Right renal cortex interstitium (tissue), 3 donors: ENCODE measurements at regions not wholly inside any gene's neighbourhood (a gene's known extent, or its start where the extent isn't known, plus 50 kb on each side); places are given as distances from the start of the nearest gene placed in this dataset.
"Not testable (repeated sequence)": the region's sequence is repeated elsewhere in the genome, so short reads cannot be mapped to it uniquely, and the experiment has no call there.

ENCODE experiments used
- DNase-seq, 3 donors: peaks; one replicate each; pipeline ENCODE4 v3.0.0-alpha.2; 2013; ENCODE audit warnings: low read depth in 3 of 3, low spot score in 2 of 3

GRCh38 chr6:91082311-91082832 is 495.5 kb upstream of the MAP3K7 start:
- no peak for DNase-seq

- peak; percentile 68 to 76 (median 74) for DNase-seq
Measured at GRCh38 chr6:91081452-91082067, 494.7 kb upstream of the MAP3K7 start.

- no peak for DNase-seq
Measured at GRCh38 chr6:91080871-91081270, 494.0 kb upstream of the MAP3K7 start.

GRCh38 chr6:91079969-91080368 is 493.1 kb upstream of the MAP3K7 start:
- no peak for DNase-seq

- DNase-seq: no peak
Measured at GRCh38 chr6:91075244-91075976, 488.5 kb upstream of the MAP3K7 start.

- no peak for DNase-seq
Measured at GRCh38 chr6:91063362-91063761, 476.5 kb upstream of the MAP3K7 start.

GRCh38 chr6:91057689-91058088 is 470.8 kb upstream of the MAP3K7 start:
- no peak for DNase-seq

GRCh38 chr6:91055959-91056358 is 469.1 kb upstream of the MAP3K7 start:
- no peak for DNase-seq

- not testable (repeated sequence) for DNase-seq
Measured at GRCh38 chr6:91052473-91053450, 465.9 kb upstream of the MAP3K7 start.

GRCh38 chr6:91045161-91045560 is 458.3 kb upstream of the MAP3K7 start:
- DNase-seq: no peak

GRCh38 chr6:91043751-91044150 is 456.9 kb upstream of the MAP3K7 start:
- DNase-seq: no peak

- peak in 1 of 3 donors; percentile 41 for DNase-seq
Measured at GRCh38 chr6:91042656-91043055, 455.8 kb upstream of the MAP3K7 start.

GRCh38 chr6:91033964-91034363 is 447.1 kb upstream of the MAP3K7 start:
- DNase-seq: no peak

GRCh38 chr6:91031581-91031980 is 444.7 kb upstream of the MAP3K7 start:
- DNase-seq: no peak

GRCh38 chr6:91029211-91029610 is 442.3 kb upstream of the MAP3K7 start:
- DNase-seq: no peak

- no peak for DNase-seq
Measured at GRCh38 chr6:91023529-91023928, 436.7 kb upstream of the MAP3K7 start.

GRCh38 chr6:91020744-91021143 is 433.9 kb upstream of the MAP3K7 start:
- DNase-seq: no peak

- DNase-seq: no peak
Measured at GRCh38 chr6:91018586-91018985, 431.7 kb upstream of the MAP3K7 start.

GRCh38 chr6:91013511-91013910 is 426.6 kb upstream of the MAP3K7 start:
- DNase-seq: no peak

GRCh38 chr6:90997076-90997475 is 410.2 kb upstream of the MAP3K7 start:
- DNase-seq: no peak

- no peak for DNase-seq
Measured at GRCh38 chr6:90993770-90994169, 406.9 kb upstream of the MAP3K7 start.
